Epithelial cell of proximal tubule (primary cell): ENCODE measurements at regions not wholly inside any gene's neighbourhood (a gene's known extent, or its start where the extent isn't known, plus 50 kb on each side); places are given as distances from the start of the nearest gene placed in this dataset.

Source experiments
- DNase-seq: peaks from one replicate; pipeline ENCODE4 v3.0.0-alpha.2; 2011; ENCODE audit warnings: low read depth
- H3K4me3 ChIP-seq: 2 replicates; pipeline ENCODE4 v1.5.1; 2011; ENCODE audit warnings: low read depth, mild to moderate bottlenecking, low read length
- CTCF ChIP-seq: conservative IDR thresholded peaks from 2 replicates; pipeline ENCODE4 v1.5.1; 2012; ENCODE audit warnings: low read depth, mild to moderate bottlenecking, low read length

GRCh38 chr9:108417312-108417711 is 438.5 kb downstream of the ACTL7B start:
- no peak for DNase-seq
- no peak overlapping the region for H3K4me3 ChIP-seq
- TF ChIP-seq CTCF: no peak

GRCh38 chr9:108416324-108416723 is 439.5 kb downstream of the ACTL7B start:
- peak; percentile 35 for TF ChIP-seq CTCF
- DNase-seq: no peak

GRCh38 chr9:108413809-108414208 is 442.0 kb downstream of the ACTL7B start:
- no peak overlapping the region for H3K4me3 ChIP-seq
- no peak for DNase-seq
- TF ChIP-seq CTCF: no peak

More at GRCh38 chr9:108416324-108416723, 439.5 kb downstream of the ACTL7B start:
- no peak overlapping the region for H3K4me3 ChIP-seq

GRCh38 chr9:108412755-108413154 is 443.0 kb downstream of the ACTL7B start:
- H3K4me3 ChIP-seq: no peak overlapping the region
- DNase-seq: no peak
- TF ChIP-seq CTCF: peak; percentile 3

GRCh38 chr9:108411632-108412031 is 444.2 kb downstream of the ACTL7B start:
- no peak for TF ChIP-seq CTCF
- no peak for DNase-seq
- no peak overlapping the region for H3K4me3 ChIP-seq

- no peak for TF ChIP-seq CTCF
- DNase-seq: no peak
- H3K4me3 ChIP-seq: no peak overlapping the region
These were observed 445.6 kb downstream of the ACTL7B start for GRCh38 chr9:108410161-108410560.

- TF ChIP-seq CTCF: peak; percentile 13
- H3K4me3 ChIP-seq: no peak overlapping the region
- no peak for DNase-seq
These were observed 455.5 kb downstream of the ACTL7B start for GRCh38 chr9:108400297-108400696.
